Fibroblast of skin of left quadriceps (primary cell): ENCODE measurements at regions not wholly inside any gene's neighbourhood (a gene's known extent, or its start where the extent isn't known, plus 50 kb on each side); places are given as distances from the start of the nearest gene placed in this dataset.
"Not testable (repeated sequence)": the region's sequence is repeated elsewhere in the genome, so short reads cannot be mapped to it uniquely, and the experiment has no call there.

Experiments
- DNase-seq, 2 experiments: peaks; one replicate each; pipeline ENCODE4 v3.0.0-alpha.2; 2013; ENCODE audit warnings: low read depth in 2 of 2

DNA sequence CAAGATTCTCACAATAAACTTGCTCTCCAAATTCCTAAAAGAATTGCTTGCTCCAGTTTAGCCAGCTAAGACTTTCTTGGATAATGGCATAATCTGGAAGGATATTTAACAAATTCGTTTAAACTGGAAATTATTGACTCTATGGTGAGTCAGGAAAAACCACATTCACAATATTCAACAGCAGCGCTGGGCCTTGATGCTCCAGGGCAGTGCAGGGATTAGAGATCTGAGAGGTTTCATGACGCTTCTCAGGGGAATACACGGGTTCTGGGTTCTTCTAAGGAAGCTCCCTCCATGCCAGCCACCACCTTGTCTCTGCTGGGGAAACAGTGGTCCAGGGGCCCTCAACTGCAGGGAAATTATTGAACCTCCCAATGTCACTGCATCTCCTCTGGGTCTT, 123.3 kb upstream of the FAM20C start:
- not testable (repeated sequence) for DNase-seq

- not testable (repeated sequence) for DNase-seq
Observed at GRCh38 chr7:69499-70123, 122.8 kb upstream of the FAM20C start.

DNA sequence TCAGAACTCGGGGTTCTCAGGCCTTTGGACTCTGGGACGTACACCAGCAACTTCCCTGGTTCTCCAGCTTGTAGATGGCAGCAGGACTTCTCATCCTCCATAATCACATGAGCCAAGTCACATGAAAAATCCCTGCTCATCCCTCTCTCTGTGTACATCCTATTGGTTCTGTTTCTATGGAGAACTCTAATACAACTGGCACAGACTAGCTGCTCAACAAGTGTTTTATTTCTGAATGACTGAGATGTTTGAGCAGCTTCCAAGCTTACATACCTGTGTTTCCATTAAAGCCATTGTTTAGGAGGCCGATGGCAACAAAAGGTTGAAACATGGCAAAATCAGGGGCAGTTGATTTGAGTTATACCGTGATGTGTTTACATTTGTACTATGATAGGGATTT, 122.2 kb upstream of the FAM20C start:
- not testable (repeated sequence) for DNase-seq

DNA sequence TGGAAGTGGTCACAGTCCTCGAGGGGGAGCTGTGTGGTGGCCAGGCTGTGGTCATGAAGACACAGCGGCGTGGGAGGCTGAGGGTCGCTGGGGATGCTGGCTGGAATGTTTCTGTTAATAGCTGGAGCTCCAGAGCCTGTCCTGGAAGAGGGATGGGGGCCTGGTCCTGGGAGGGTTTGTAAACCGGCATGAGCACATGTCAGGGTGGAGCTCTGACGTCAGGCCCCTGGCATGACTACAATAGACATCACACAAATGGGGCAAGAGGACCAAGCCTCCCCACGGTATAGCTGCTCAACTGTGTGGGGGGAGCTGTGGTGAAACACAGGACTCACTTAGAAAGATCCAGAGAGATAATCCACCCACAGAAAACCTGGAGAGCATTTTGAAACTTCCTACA, 121.4 kb upstream of the FAM20C start:
- DNase-seq: not testable (repeated sequence)

GRCh38 chr7:72266-73057, 119.9 kb upstream of the FAM20C start:
- DNase-seq: not testable (repeated sequence)

DNA sequence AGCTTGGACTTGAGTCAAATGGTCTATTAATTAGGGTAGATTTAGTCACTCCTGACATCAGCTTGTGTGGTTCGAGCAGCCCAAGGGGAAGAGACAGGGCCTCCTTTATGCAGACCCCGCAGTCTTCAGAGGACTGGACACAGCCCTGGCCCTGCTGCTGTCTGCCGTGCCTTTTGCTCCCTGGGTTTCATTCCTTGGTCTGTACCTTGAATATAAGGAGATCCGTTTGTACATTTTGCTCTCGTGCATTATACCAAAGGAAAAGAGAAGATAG, 119.4 kb upstream of the FAM20C start:
- not testable (repeated sequence) for DNase-seq

DNA sequence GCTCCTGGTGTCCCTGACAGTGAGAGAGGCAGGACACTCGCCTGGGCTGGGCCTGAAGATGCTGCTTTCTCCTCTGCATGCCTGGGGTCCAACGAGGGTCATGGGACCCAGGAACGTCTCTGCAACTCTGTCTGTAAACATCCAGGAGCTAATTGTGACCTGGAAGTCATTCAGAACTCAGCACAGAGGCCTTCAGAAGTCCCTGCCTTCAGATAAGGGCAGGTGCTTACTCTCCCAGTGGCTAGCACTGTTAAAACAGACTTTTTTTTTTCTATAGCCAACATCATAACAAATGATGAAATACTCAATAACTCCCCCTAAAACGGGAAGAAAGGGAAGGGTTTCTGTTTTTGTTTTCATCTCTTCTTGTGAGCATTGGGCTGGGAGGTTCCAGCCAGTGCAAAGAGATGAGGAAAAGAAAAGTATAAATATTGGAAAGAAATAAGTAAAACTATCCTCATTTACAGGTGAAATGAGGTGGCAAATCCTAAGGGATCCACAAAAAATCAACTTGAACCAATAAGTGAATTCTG, 118.3 kb upstream of the FAM20C start:
- not testable (repeated sequence) for DNase-seq

GRCh38 chr7:75511-75910, 116.9 kb upstream of the FAM20C start:
- not testable (repeated sequence) for DNase-seq

DNA sequence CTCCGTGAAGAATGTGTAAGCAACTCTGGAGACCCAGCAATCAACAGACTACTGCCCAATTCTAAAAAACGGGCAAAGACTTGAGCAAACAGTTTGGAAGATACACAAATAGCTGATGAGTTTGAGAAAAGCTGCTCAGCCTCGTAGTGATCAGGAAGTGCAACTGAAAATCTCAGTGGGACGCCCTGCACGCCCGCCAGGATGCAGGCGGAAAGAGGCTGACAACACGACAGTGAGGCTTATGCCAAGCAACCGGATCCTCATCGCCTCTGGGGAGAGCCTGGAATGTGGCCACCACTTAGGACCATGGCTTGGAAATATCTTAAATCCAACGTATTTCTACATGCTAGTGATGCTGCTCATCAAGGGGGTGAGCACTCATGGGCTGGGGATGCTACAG, 116.2 kb upstream of the FAM20C start:
- DNase-seq: not testable (repeated sequence)

DNA sequence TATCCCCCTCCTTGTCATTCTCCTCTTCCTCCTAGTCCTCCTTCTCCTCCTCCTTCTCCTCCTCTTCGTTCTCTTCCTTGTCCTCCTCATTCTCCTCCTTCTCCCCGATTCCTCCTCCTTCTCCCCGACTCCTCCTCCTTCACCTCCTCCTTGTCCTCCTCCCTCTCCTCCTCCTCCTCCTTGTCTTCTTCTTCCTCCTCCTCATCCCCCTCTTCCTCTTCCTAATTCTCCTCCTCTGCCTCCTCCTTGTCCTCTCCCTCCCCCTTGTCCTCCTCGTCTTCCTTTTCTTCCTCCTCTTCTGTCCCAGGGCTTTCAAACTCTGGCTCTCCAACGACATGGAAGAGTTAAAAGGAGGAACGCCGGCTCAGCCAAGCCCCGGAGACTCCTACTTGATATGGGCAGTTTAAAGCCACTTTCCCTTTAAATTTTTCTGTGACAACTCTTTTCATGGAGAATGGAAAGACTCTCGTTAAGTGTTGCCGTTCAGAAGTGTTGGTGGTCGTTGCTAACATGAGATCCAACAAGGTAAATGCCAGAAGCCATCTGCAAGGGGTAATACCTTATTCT, 115.5 kb upstream of the FAM20C start:
- DNase-seq: not testable (repeated sequence)

DNA sequence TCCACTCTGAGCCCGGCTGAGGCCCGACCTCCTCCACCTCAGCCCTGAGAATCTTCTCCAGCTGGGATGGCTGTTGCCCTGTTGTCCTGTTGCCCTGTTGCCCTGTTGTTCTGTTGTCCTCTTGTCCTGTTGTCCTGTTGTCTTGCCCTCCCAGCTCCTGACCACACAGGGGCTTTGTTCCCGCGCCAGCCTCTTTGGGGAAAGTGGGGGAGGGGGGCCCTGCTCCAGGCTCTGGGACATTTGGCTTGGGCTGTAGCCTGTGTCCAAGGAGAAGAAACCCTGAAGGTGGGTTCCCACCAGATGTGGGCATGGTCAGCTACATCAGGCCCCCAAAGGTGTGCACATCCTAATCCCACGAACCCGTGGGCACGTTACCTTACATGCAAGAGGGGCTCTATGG, 113.5 kb upstream of the FAM20C start:
- DNase-seq: not testable (repeated sequence)

GRCh38 chr7:79400-80055, 112.8 kb upstream of the FAM20C start:
- not testable (repeated sequence) for DNase-seq

GRCh38 chr7:80259-81067, 111.9 kb upstream of the FAM20C start:
- no peak for DNase-seq

- no peak for DNase-seq
Observed at GRCh38 chr7:81068-81925, 111.1 kb upstream of the FAM20C start.

GRCh38 chr7:81926-82756, 110.2 kb upstream of the FAM20C start:
- no peak for DNase-seq

DNA sequence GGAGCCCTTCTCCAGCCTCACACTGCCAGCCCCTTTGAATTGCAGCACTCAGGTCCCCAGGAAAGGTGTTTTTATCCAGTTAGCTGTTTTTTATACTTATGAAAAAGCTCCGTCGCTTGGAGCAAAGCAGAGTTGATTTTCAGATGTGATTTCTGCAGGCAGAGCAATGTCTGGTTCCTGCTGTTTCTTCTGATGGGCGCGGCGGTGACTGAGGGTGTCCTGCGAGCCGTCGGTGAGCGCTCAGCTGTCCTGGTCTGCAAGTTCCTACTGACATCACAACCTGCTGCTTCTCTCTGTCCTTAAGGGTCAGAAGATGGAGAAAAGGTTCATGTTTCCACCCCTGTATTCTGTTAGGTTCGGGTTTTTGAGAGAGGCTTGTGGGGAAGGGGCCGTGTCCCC, 109.6 kb upstream of the FAM20C start:
- no peak for DNase-seq

DNA sequence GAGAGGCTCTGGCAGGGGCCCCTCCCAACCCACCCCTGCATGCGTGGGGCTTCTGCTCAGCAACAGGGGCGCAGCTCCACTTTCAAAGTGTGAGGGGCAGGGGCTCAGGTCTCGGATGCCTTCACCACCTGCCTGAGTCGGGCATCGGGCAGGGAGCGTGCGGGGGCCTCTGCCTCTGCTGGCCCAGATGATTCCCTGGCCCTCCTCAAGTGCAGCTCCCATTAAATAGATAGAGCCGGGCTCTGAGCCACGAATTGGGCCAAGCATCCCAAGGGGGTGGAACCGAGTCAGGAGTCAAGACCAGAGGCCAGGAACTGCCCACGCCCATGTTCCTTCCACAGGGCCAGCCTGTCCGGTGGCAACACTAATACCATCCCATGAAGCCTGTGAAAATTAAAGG, 108.9 kb upstream of the FAM20C start:
- no peak for DNase-seq

GRCh38 chr7:83861-84632, 108.3 kb upstream of the FAM20C start:
- DNase-seq: no peak

GRCh38 chr7:84633-85020, 107.7 kb upstream of the FAM20C start:
- no peak for DNase-seq
